ENCODE measurements at regions not wholly inside any gene's neighbourhood (a gene's known extent, or its start where the extent isn't known, plus 50 kb on each side); places are given as distances from the start of the nearest gene placed in this dataset.

DNA sequence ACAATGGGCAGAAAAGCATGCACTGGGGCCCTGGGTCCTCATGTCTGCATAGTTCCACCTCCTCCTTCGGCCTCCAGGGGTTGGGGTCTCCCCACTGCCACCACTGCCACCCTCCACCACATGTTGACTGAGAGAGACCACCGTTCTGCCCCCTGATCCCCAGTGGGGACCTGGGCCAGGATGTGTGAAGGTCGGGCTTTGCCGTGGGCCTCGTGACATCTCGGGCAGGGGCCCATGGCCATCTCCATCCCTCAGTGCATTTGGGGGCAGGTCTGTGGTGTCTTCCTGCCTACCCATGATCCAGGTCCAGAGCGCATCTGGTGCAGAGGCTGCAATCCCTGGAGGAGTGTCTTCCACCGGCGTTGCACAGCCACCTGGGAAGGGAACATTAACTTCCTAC lies 166.8 kb upstream of the POU3F3 start:
- TF ChIP-seq, protein P1, sequence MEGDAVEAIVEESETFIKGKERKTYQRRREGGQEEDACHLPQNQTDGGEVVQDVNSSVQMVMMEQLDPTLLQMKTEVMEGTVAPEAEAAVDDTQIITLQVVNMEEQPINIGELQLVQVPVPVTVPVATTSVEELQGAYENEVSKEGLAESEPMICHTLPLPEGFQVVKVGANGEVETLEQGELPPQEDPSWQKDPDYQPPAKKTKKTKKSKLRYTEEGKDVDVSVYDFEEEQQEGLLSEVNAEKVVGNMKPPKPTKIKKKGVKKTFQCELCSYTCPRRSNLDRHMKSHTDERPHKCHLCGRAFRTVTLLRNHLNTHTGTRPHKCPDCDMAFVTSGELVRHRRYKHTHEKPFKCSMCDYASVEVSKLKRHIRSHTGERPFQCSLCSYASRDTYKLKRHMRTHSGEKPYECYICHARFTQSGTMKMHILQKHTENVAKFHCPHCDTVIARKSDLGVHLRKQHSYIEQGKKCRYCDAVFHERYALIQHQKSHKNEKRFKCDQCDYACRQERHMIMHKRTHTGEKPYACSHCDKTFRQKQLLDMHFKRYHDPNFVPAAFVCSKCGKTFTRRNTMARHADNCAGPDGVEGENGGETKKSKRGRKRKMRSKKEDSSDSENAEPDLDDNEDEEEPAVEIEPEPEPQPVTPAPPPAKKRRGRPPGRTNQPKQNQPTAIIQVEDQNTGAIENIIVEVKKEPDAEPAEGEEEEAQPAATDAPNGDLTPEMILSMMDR (IDR thresholded peaks at IDR 0.05; ENCODE audit: insufficient read depth, low read length) = no peak
- TF ChIP-seq, protein P2, sequence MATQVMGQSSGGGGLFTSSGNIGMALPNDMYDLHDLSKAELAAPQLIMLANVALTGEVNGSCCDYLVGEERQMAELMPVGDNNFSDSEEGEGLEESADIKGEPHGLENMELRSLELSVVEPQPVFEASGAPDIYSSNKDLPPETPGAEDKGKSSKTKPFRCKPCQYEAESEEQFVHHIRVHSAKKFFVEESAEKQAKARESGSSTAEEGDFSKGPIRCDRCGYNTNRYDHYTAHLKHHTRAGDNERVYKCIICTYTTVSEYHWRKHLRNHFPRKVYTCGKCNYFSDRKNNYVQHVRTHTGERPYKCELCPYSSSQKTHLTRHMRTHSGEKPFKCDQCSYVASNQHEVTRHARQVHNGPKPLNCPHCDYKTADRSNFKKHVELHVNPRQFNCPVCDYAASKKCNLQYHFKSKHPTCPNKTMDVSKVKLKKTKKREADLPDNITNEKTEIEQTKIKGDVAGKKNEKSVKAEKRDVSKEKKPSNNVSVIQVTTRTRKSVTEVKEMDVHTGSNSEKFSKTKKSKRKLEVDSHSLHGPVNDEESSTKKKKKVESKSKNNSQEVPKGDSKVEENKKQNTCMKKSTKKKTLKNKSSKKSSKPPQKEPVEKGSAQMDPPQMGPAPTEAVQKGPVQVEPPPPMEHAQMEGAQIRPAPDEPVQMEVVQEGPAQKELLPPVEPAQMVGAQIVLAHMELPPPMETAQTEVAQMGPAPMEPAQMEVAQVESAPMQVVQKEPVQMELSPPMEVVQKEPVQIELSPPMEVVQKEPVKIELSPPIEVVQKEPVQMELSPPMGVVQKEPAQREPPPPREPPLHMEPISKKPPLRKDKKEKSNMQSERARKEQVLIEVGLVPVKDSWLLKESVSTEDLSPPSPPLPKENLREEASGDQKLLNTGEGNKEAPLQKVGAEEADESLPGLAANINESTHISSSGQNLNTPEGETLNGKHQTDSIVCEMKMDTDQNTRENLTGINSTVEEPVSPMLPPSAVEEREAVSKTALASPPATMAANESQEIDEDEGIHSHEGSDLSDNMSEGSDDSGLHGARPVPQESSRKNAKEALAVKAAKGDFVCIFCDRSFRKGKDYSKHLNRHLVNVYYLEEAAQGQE (IDR thresholded peaks at IDR 0.05; ENCODE audit: insufficient replicate concordance, low read depth) = no peak
- no peak for TF ChIP-seq POLR2AphosphoS5 (IDR thresholded peaks at IDR 0.05; ENCODE audit: low read depth)
- no peak for TF ChIP-seq GABPA (IDR thresholded peaks at IDR 0.05; ENCODE audit: low read depth)
- TF ChIP-seq SPI1 (IDR thresholded peaks at IDR 0.05; ENCODE audit: borderline replicate concordance, low read depth) = no peak

All from HL-60 (cell line).